A673 (cell line): ENCODE measurements at regions not wholly inside any gene's neighbourhood (a gene's known extent, or its start where the extent isn't known, plus 50 kb on each side); places are given as distances from the start of the nearest gene placed in this dataset.

ENCODE experiments used
- EZH2 ChIP-seq: fragments of 200-600 bp; sonication (generic); IDR thresholded peaks from 2 replicates; pipeline ENCODE4 v1.6.1; 2017; ENCODE audit warnings: borderline replicate concordance, low read depth, mild to moderate bottlenecking, mixed read lengths, antibody characterized with exemption, low read length; ENCODE audit not compliant: poor library complexity, severe bottlenecking
- TF ChIP-seq, protein P1 (sequence below): fragments of 300-800, 200-600 bp; sonication (generic); conservative IDR thresholded peaks from 2 replicates; pipeline ENCODE4 v1.5.1; 2017; ENCODE audit warnings: low read depth, mild to moderate bottlenecking, antibody characterized with exemption, low read length, moderate library complexity, mixed read lengths

GRCh38 chr4:148633720-148634119 is 191.5 kb upstream of the NR3C2 start:
- TF ChIP-seq, protein P1, sequence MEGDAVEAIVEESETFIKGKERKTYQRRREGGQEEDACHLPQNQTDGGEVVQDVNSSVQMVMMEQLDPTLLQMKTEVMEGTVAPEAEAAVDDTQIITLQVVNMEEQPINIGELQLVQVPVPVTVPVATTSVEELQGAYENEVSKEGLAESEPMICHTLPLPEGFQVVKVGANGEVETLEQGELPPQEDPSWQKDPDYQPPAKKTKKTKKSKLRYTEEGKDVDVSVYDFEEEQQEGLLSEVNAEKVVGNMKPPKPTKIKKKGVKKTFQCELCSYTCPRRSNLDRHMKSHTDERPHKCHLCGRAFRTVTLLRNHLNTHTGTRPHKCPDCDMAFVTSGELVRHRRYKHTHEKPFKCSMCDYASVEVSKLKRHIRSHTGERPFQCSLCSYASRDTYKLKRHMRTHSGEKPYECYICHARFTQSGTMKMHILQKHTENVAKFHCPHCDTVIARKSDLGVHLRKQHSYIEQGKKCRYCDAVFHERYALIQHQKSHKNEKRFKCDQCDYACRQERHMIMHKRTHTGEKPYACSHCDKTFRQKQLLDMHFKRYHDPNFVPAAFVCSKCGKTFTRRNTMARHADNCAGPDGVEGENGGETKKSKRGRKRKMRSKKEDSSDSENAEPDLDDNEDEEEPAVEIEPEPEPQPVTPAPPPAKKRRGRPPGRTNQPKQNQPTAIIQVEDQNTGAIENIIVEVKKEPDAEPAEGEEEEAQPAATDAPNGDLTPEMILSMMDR: no peak
- TF ChIP-seq EZH2: no peak
